ENCODE measurements at regions not wholly inside any gene's neighbourhood (a gene's known extent, or its start where the extent isn't known, plus 50 kb on each side); places are given as distances from the start of the nearest gene placed in this dataset.

DNA sequence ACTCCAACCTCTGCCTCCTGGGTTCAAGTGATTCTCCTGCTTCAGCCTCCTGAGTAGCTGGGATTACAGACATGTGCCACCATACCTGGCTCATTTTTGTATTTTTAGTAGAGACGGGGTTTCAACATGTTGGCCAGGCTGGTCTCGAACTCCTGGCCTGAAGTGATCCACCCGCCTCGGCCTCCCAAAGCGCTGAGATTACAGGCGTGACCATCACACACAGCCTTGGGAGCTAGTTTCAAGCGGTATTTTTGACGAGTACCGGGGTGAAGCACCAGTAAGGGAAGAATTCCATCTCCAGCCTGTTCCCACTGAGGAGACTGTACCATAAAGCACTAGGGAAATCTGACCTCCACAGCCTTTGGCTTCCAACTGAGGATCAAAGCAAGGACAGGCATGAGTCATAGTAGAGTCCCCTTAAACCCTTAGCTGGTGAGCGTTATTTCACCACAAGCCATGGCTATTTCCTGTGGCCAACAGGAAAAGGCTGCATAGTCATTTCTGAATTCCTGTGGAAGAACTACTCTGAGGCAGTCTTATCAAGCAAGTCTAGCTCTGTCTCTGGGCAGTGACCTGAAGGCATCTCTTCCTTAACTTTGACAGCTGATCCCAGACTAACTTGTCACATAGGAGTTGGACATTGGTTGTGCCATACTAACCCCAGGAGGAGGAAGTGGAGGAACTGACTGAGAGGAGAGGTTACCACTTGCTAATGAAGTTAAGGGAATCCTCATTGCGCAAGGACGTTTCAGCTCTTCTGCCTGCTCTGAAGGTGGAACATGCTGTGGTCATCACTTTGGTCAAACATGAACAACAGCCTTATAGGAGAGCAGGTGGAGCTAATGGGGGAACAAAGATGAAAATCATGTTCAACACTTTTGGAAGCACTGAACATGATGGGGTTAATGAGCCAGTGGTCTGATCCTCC lies 85.8 kb upstream of the DMRT1 start:
- H3K27ac ChIP-seq (ENCODE audit: extremely low read length, insufficient read depth, low read length): peak overlapping the region; percentile 57
- H2AFZ ChIP-seq (ENCODE audit: low read length): no peak overlapping the region
- 74% methylated on average over 12 of the region's 12 CpGs for WGBS (ENCODE audit: low lambda C conversion rate)
- ATAC-seq: peak; percentile 79
- H3K9ac ChIP-seq (ENCODE audit: insufficient read depth, low read depth, low read length): no peak overlapping the region
- no peaks in the 10 kb centered on the region for H3K36me3 ChIP-seq (replicated peaks in 1 of 2; ENCODE audit: control insufficient read depth in 1 of 2, insufficient read depth in 2 of 2, low read length in 2 of 2)
- no peaks in the 10 kb centered on the region for H3K27me3 ChIP-seq (ENCODE audit: control insufficient read depth in 1 of 2, insufficient read depth in 2 of 2, low read length in 2 of 2)
- no peaks in the 10 kb centered on the region for H3K9me3 ChIP-seq (ENCODE audit: low read length)
- no TSS peak for BruUV-seq (replicated peaks)
- FAIRE-seq: peak; percentile 79
- CTCF ChIA-PET (ENCODE audit: low intra/inter-chr PET ratio, low total read pairs): interaction anchor here (1.1 kb wide), 1 partner anchor 142 kb away, joined by 4 read pairs; no protein-coding TSS in a partner anchor
- peak overlapping the region in 1 of 3 experiments; percentile 23; a peak in 1 of 6 replicates for H3K4me3 ChIP-seq (replicated peaks in 1 of 3; ENCODE audit: insufficient read depth in 1 of 3, low read depth in 2 of 3, low read length in 3 of 3)
- H3K4me2 ChIP-seq (ENCODE audit: low read depth, low read length): peak overlapping the region; percentile 53
- H3K79me2 ChIP-seq (ENCODE audit: insufficient read depth, low read length): no peaks in the 10 kb centered on the region
- in situ Hi-C loops (cut with HindIII; ENCODE audit: extremely low pct_ligation_motif_present, low pct_unique_long_range_greater_than_20kb): no loop called here
- H3K4me1 ChIP-seq (ENCODE audit: insufficient read depth, low read length): peaks cover 56% of the 10 kb centered on the region
- DNase-seq (ENCODE audit: low spot score): peak; percentile 93
- POLR2A ChIA-PET: interaction anchor here (0.8 to 1.9 kb wide), 12 partner anchors 9 to 82 kb away, joined by 3 to 20 read pairs (median 4); no protein-coding TSS in a partner anchor
- intact Hi-C loops (cut with micrococcal nuclease; ENCODE audit: unreplicated experiment): loop anchor here (5.0 kb wide), 1 partner anchor 48 kb away; no protein-coding TSS in a partner anchor
- no peaks in the 10 kb centered on the region for H4K20me1 ChIP-seq (ENCODE audit: insufficient read depth, low read length)
- TF ChIP-seq JUN (CRISPR knock-in tag; IDR thresholded peaks at IDR 0.05) (peak; percentile 87), U2AF2 (IDR thresholded peaks at IDR 0.05; ENCODE audit: low read depth, low read length) (no peak), ZNF556 (CRISPR knock-in tag; IDR thresholded peaks at IDR 0.05; ENCODE audit: borderline replicate concordance) (0 out of 2 replicates have a peak, but pooled peaks have one; percentile 23), ZNF850 (CRISPR knock-in tag; conservative IDR thresholded peaks at IDR 0.05) (no peak), CEBPG (CRISPR knock-in tag; IDR thresholded peaks at IDR 0.05) (peak; percentile 91), ZNF782 (CRISPR knock-in tag; IDR thresholded peaks at IDR 0.05; ENCODE audit: borderline replicate concordance) (no peak), DPF2 (CRISPR knock-in tag; IDR thresholded peaks at IDR 0.05; ENCODE audit: borderline replicate concordance, low read depth) (peak; percentile 66), EHMT2 (IDR thresholded peaks at IDR 0.05; ENCODE audit: borderline replicate concordance, low read depth, low read length) (peak; percentile 78; the same call in 1 of the 2 replicates)
- TF ChIP-seq, protein P1, sequence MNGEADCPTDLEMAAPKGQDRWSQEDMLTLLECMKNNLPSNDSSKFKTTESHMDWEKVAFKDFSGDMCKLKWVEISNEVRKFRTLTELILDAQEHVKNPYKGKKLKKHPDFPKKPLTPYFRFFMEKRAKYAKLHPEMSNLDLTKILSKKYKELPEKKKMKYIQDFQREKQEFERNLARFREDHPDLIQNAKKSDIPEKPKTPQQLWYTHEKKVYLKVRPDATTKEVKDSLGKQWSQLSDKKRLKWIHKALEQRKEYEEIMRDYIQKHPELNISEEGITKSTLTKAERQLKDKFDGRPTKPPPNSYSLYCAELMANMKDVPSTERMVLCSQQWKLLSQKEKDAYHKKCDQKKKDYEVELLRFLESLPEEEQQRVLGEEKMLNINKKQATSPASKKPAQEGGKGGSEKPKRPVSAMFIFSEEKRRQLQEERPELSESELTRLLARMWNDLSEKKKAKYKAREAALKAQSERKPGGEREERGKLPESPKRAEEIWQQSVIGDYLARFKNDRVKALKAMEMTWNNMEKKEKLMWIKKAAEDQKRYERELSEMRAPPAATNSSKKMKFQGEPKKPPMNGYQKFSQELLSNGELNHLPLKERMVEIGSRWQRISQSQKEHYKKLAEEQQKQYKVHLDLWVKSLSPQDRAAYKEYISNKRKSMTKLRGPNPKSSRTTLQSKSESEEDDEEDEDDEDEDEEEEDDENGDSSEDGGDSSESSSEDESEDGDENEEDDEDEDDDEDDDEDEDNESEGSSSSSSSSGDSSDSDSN (CRISPR knock-in tag; IDR thresholded peaks at IDR 0.05): peak; percentile 39; the same call in 1 of the 2 replicates
- TF ChIP-seq, protein P2, sequence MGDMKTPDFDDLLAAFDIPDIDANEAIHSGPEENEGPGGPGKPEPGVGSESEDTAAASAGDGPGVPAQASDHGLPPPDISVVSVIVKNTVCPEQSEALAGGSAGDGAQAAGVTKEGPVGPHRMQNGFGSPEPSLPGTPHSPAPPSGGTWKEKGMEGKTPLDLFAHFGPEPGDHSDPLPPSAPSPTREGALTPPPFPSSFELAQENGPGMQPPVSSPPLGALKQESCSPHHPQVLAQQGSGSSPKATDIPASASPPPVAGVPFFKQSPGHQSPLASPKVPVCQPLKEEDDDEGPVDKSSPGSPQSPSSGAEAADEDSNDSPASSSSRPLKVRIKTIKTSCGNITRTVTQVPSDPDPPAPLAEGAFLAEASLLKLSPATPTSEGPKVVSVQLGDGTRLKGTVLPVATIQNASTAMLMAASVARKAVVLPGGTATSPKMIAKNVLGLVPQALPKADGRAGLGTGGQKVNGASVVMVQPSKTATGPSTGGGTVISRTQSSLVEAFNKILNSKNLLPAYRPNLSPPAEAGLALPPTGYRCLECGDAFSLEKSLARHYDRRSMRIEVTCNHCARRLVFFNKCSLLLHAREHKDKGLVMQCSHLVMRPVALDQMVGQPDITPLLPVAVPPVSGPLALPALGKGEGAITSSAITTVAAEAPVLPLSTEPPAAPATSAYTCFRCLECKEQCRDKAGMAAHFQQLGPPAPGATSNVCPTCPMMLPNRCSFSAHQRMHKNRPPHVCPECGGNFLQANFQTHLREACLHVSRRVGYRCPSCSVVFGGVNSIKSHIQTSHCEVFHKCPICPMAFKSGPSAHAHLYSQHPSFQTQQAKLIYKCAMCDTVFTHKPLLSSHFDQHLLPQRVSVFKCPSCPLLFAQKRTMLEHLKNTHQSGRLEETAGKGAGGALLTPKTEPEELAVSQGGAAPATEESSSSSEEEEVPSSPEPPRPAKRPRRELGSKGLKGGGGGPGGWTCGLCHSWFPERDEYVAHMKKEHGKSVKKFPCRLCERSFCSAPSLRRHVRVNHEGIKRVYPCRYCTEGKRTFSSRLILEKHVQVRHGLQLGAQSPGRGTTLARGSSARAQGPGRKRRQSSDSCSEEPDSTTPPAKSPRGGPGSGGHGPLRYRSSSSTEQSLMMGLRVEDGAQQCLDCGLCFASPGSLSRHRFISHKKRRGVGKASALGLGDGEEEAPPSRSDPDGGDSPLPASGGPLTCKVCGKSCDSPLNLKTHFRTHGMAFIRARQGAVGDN (CRISPR knock-in tag; IDR thresholded peaks at IDR 0.05): peak; percentile 61
- TF ChIP-seq, protein P3, sequence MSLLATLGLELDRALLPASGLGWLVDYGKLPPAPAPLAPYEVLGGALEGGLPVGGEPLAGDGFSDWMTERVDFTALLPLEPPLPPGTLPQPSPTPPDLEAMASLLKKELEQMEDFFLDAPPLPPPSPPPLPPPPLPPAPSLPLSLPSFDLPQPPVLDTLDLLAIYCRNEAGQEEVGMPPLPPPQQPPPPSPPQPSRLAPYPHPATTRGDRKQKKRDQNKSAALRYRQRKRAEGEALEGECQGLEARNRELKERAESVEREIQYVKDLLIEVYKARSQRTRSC (CRISPR knock-in tag; IDR thresholded peaks at IDR 0.05; ENCODE audit: low read depth): no peak
- TF ChIP-seq, protein P4, sequence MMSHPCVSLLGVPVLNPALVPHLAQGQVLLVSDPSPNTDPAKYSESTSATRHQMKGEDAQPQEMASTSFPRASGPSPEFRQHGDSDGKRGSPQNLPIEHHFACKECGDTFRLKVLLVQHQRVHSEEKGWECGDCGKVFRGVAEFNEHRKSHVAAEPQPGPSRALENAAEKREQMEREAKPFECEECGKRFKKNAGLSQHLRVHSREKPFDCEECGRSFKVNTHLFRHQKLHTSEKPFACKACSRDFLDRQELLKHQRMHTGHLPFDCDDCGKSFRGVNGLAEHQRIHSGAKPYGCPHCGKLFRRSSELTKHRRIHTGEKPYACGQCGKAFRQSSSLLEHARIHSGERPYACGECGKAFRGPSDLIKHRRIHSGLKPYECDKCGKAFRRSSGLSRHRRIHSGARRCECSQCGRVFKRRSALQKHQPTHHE (CRISPR knock-in tag; IDR thresholded peaks at IDR 0.05; ENCODE audit: borderline replicate concordance): no peak
- TF ChIP-seq, protein P5, sequence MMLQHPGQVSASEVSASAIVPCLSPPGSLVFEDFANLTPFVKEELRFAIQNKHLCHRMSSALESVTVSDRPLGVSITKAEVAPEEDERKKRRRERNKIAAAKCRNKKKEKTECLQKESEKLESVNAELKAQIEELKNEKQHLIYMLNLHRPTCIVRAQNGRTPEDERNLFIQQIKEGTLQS (CRISPR knock-in tag; IDR thresholded peaks at IDR 0.05): peak; percentile 85

Measured in HepG2 (cell line).